ENCODE measurements at regions not wholly inside any gene's neighbourhood (a gene's known extent, or its start where the extent isn't known, plus 50 kb on each side); places are given as distances from the start of the nearest gene placed in this dataset.

- Histone ChIP-seq H3K9me3 (ENCODE audit: insufficient read depth, low read depth, low read length) (peaks cover 21% of the 10 kb centered on the region), H3K36me3 (ENCODE audit: insufficient read depth, low read depth, low read length) (no peaks in the 10 kb centered on the region), H3K27ac (ENCODE audit: low read length) (no peak overlapping the region), H3K4me1 (ENCODE audit: insufficient read depth, low read length) (no peaks in the 10 kb centered on the region), H3K27me3 (ENCODE audit: insufficient read depth, low read length) (no peaks in the 10 kb centered on the region), H3K9ac (ENCODE audit: low read depth, low read length) (no peak overlapping the region), H3K4me3 (ENCODE audit: low read length) (no peak overlapping the region)
These were observed 195.8 kb upstream of the KCNN2 start for GRCh38 chr5:114166081-114166480.

GRCh38 chr5:114174131-114174530 is 187.7 kb upstream of the KCNN2 start:
- no peak overlapping the region for H3K4me3 ChIP-seq (ENCODE audit: low read length)

GRCh38 chr5:114174837-114175236 is 187.0 kb upstream of the KCNN2 start:
- Histone ChIP-seq H3K9me3 (ENCODE audit: insufficient read depth, low read depth, low read length) (peaks cover 8% of the 10 kb centered on the region; the same call in 1 of the 2 replicates), H3K36me3 (ENCODE audit: insufficient read depth, low read depth, low read length) (no peaks in the 10 kb centered on the region), H3K27ac (ENCODE audit: low read length) (no peak overlapping the region), H3K4me1 (ENCODE audit: insufficient read depth, low read length) (peaks cover 3% of the 10 kb centered on the region), H3K9ac (ENCODE audit: low read depth, low read length) (no peak overlapping the region), H3K27me3 (ENCODE audit: insufficient read depth, low read length) (no peaks in the 10 kb centered on the region), H3K4me3 (ENCODE audit: low read length) (no peak overlapping the region)

More at GRCh38 chr5:114174131-114174530, 187.7 kb upstream of the KCNN2 start:
- Histone ChIP-seq H3K9me3 (ENCODE audit: insufficient read depth, low read depth, low read length) (peaks cover 8% of the 10 kb centered on the region; the same call in 1 of the 2 replicates), H3K27ac (ENCODE audit: low read length) (no peak overlapping the region), H3K27me3 (ENCODE audit: insufficient read depth, low read length) (no peaks in the 10 kb centered on the region), H3K4me1 (ENCODE audit: insufficient read depth, low read length) (peaks cover 3% of the 10 kb centered on the region), H3K36me3 (ENCODE audit: insufficient read depth, low read depth, low read length) (no peaks in the 10 kb centered on the region), H3K9ac (ENCODE audit: low read depth, low read length) (no peak overlapping the region)

GRCh38 chr5:114176356-114176755 is 185.5 kb upstream of the KCNN2 start:
- Histone ChIP-seq H3K36me3 (ENCODE audit: insufficient read depth, low read depth, low read length) (no peaks in the 10 kb centered on the region), H3K27ac (ENCODE audit: low read length) (no peak overlapping the region)

GRCh38 chr5:114179134-114179533 is 182.7 kb upstream of the KCNN2 start:
- Histone ChIP-seq H3K36me3 (ENCODE audit: insufficient read depth, low read depth, low read length) (no peaks in the 10 kb centered on the region), H3K4me3 (ENCODE audit: low read length) (no peak overlapping the region), H3K9me3 (ENCODE audit: insufficient read depth, low read depth, low read length) (peaks cover 4% of the 10 kb centered on the region; the same call in 1 of the 2 replicates), H3K27me3 (ENCODE audit: insufficient read depth, low read length) (no peaks in the 10 kb centered on the region), H3K9ac (ENCODE audit: low read depth, low read length) (no peak overlapping the region), H3K27ac (ENCODE audit: low read length) (no peak overlapping the region), H3K4me1 (ENCODE audit: insufficient read depth, low read length) (peaks cover 3% of the 10 kb centered on the region)

More at GRCh38 chr5:114176356-114176755, 185.5 kb upstream of the KCNN2 start:
- H3K4me3 ChIP-seq (ENCODE audit: low read length): no peak overlapping the region
- H3K9me3 ChIP-seq (ENCODE audit: insufficient read depth, low read depth, low read length): peaks cover 8% of the 10 kb centered on the region; the same call in 1 of the 2 replicates
- no peak overlapping the region for H3K9ac ChIP-seq (ENCODE audit: low read depth, low read length)
- H3K27me3 ChIP-seq (ENCODE audit: insufficient read depth, low read length): no peaks in the 10 kb centered on the region
- peaks cover 3% of the 10 kb centered on the region for H3K4me1 ChIP-seq (ENCODE audit: insufficient read depth, low read length)

GRCh38 chr5:114184006-114184405 is 177.9 kb upstream of the KCNN2 start:
- Histone ChIP-seq H3K27ac (ENCODE audit: low read length) (no peak overlapping the region), H3K27me3 (ENCODE audit: insufficient read depth, low read length) (no peaks in the 10 kb centered on the region), H3K4me3 (ENCODE audit: low read length) (no peak overlapping the region), H3K36me3 (ENCODE audit: insufficient read depth, low read depth, low read length) (no peaks in the 10 kb centered on the region), H3K4me1 (ENCODE audit: insufficient read depth, low read length) (no peaks in the 10 kb centered on the region; the same call in 1 of the 2 replicates), H3K9me3 (ENCODE audit: insufficient read depth, low read depth, low read length) (peaks cover 4% of the 10 kb centered on the region; the same call in 1 of the 2 replicates), H3K9ac (ENCODE audit: low read depth, low read length) (no peak overlapping the region)

- Histone ChIP-seq H3K4me1 (ENCODE audit: insufficient read depth, low read length) (no peaks in the 10 kb centered on the region), H3K27ac (ENCODE audit: low read length) (no peak overlapping the region), H3K36me3 (ENCODE audit: insufficient read depth, low read depth, low read length) (no peaks in the 10 kb centered on the region), H3K27me3 (ENCODE audit: insufficient read depth, low read length) (no peaks in the 10 kb centered on the region), H3K9me3 (ENCODE audit: insufficient read depth, low read depth, low read length) (peaks cover 4% of the 10 kb centered on the region; the same call in 1 of the 2 replicates), H3K9ac (ENCODE audit: low read depth, low read length) (no peak overlapping the region), H3K4me3 (ENCODE audit: low read length) (no peak overlapping the region)
These were observed 176.6 kb upstream of the KCNN2 start for GRCh38 chr5:114185274-114185673.

- Histone ChIP-seq H3K9ac (ENCODE audit: low read depth, low read length) (no peak overlapping the region), H3K27ac (ENCODE audit: low read length) (no peak overlapping the region), H3K36me3 (ENCODE audit: insufficient read depth, low read depth, low read length) (no peaks in the 10 kb centered on the region), H3K27me3 (ENCODE audit: insufficient read depth, low read length) (no peaks in the 10 kb centered on the region), H3K4me1 (ENCODE audit: insufficient read depth, low read length) (no peaks in the 10 kb centered on the region), H3K9me3 (ENCODE audit: insufficient read depth, low read depth, low read length) (no peaks in the 10 kb centered on the region), H3K4me3 (ENCODE audit: low read length) (no peak overlapping the region)
These were observed 170.4 kb upstream of the KCNN2 start for GRCh38 chr5:114191441-114191840.

- H3K27ac ChIP-seq (ENCODE audit: low read length): no peak overlapping the region
These were observed 169.8 kb upstream of the KCNN2 start for GRCh38 chr5:114192108-114192507.

GRCh38 chr5:114201332-114201731 is 160.5 kb upstream of the KCNN2 start:
- H3K4me1 ChIP-seq (ENCODE audit: insufficient read depth, low read length): no peaks in the 10 kb centered on the region
- no peak overlapping the region for H3K4me3 ChIP-seq (ENCODE audit: low read length)
- H3K27me3 ChIP-seq (ENCODE audit: insufficient read depth, low read length): no peaks in the 10 kb centered on the region
- H3K36me3 ChIP-seq (ENCODE audit: insufficient read depth, low read depth, low read length): no peaks in the 10 kb centered on the region
- no peak overlapping the region for H3K27ac ChIP-seq (ENCODE audit: low read length)
- H3K9me3 ChIP-seq (ENCODE audit: insufficient read depth, low read depth, low read length): no peaks in the 10 kb centered on the region
- no peak overlapping the region for H3K9ac ChIP-seq (ENCODE audit: low read depth, low read length)

More at GRCh38 chr5:114192108-114192507, 169.8 kb upstream of the KCNN2 start:
- Histone ChIP-seq H3K4me3 (ENCODE audit: low read length) (no peak overlapping the region), H3K9me3 (ENCODE audit: insufficient read depth, low read depth, low read length) (no peaks in the 10 kb centered on the region), H3K9ac (ENCODE audit: low read depth, low read length) (no peak overlapping the region), H3K27me3 (ENCODE audit: insufficient read depth, low read length) (no peaks in the 10 kb centered on the region), H3K4me1 (ENCODE audit: insufficient read depth, low read length) (no peaks in the 10 kb centered on the region), H3K36me3 (ENCODE audit: insufficient read depth, low read depth, low read length) (no peaks in the 10 kb centered on the region)

- no peaks in the 10 kb centered on the region for H3K36me3 ChIP-seq (ENCODE audit: insufficient read depth, low read depth, low read length)
- H3K9me3 ChIP-seq (ENCODE audit: insufficient read depth, low read depth, low read length): no peaks in the 10 kb centered on the region
These were observed 156.9 kb upstream of the KCNN2 start for GRCh38 chr5:114204923-114205322.

GRCh38 chr5:114206640-114207039 is 155.2 kb upstream of the KCNN2 start:
- no peak overlapping the region for H3K4me3 ChIP-seq (ENCODE audit: low read length)
- H3K27me3 ChIP-seq (ENCODE audit: insufficient read depth, low read length): no peaks in the 10 kb centered on the region
- no peak overlapping the region for H3K9ac ChIP-seq (ENCODE audit: low read depth, low read length)
- H3K36me3 ChIP-seq (ENCODE audit: insufficient read depth, low read depth, low read length): no peaks in the 10 kb centered on the region
- no peaks in the 10 kb centered on the region for H3K9me3 ChIP-seq (ENCODE audit: insufficient read depth, low read depth, low read length)
- H3K27ac ChIP-seq (ENCODE audit: low read length): no peak overlapping the region
- no peaks in the 10 kb centered on the region for H3K4me1 ChIP-seq (ENCODE audit: insufficient read depth, low read length)

More at GRCh38 chr5:114204923-114205322, 156.9 kb upstream of the KCNN2 start:
- H3K9ac ChIP-seq (ENCODE audit: low read depth, low read length): no peak overlapping the region
- no peak overlapping the region for H3K27ac ChIP-seq (ENCODE audit: low read length)
- no peak overlapping the region for H3K4me3 ChIP-seq (ENCODE audit: low read length)
- H3K4me1 ChIP-seq (ENCODE audit: insufficient read depth, low read length): no peaks in the 10 kb centered on the region
- H3K27me3 ChIP-seq (ENCODE audit: insufficient read depth, low read length): no peaks in the 10 kb centered on the region

All from iPS-20b (cell line).